ENCODE measurements at regions not wholly inside any gene's neighbourhood (a gene's known extent, or its start where the extent isn't known, plus 50 kb on each side); places are given as distances from the start of the nearest gene placed in this dataset.

- H2BK5ac ChIP-seq (ENCODE audit: low read depth, low read length, poor library complexity, severe bottlenecking): no peak overlapping the region
- in situ Hi-C loops (cut with MboI; ENCODE audit: low sequenced_read_pairs): no loop called here
- H3K4me3 ChIP-seq (ENCODE audit: insufficient read depth, low read depth, low read length): no peak overlapping the region
- H3K79me1 ChIP-seq (ENCODE audit: low read depth in 1 of 2, low read length in 2 of 2): no peaks in the 10 kb centered on the region
- DNase-seq: no peak
- H3K9me1 ChIP-seq (ENCODE audit: insufficient read depth, low read length): no peaks in the 10 kb centered on the region
- no peak overlapping the region for H3K4me2 ChIP-seq (ENCODE audit: low read depth, low read length)
- no peak overlapping the region for H3K18ac ChIP-seq (ENCODE audit: low read depth, low read length)
- H3K9me3 ChIP-seq (ENCODE audit: control insufficient read depth, insufficient read depth, low read length): no peaks in the 10 kb centered on the region
- BruUV-seq (replicated peaks): no TSS peak
- POLR2A ChIA-PET (ENCODE audit: unreplicated experiment): no interaction called here
- TF ChIP-seq CEBPB (IDR thresholded peaks at IDR 0.05; ENCODE audit: low read depth, low read length) (no peak), RCOR1 (IDR thresholded peaks at IDR 0.05; ENCODE audit: insufficient replicate concordance, low read length) (no peak), RAD21 (IDR thresholded peaks at IDR 0.05; ENCODE audit: low read length) (no peak), CHD1 (IDR thresholded peaks at IDR 0.05; ENCODE audit: low read depth, low read length) (no peak), FOS (IDR thresholded peaks at IDR 0.05; ENCODE audit: low read depth, low read length) (no peak), POLR2A (IDR thresholded peaks at IDR 0.05; ENCODE audit: low read depth, low read length) (no peak), RFX5 (IDR thresholded peaks at IDR 0.05; ENCODE audit: low read depth, low read length) (no peak), MXI1 (IDR thresholded peaks at IDR 0.05; ENCODE audit: borderline replicate concordance, low read depth, low read length) (no peak), NFE2L2 (IDR thresholded peaks at IDR 0.05; ENCODE audit: low read depth, low read length) (no peak), MAZ (IDR thresholded peaks at IDR 0.05; ENCODE audit: borderline replicate concordance, low read depth, low read length) (no peak), MAFK (IDR thresholded peaks at IDR 0.05; ENCODE audit: low read depth, low read length) (no peak), BHLHE40 (IDR thresholded peaks at IDR 0.05; ENCODE audit: low read depth, low read length) (no peak), SMC3 (IDR thresholded peaks at IDR 0.05; ENCODE audit: low read depth, low read length) (no peak)
- TF ChIP-seq, protein P1, sequence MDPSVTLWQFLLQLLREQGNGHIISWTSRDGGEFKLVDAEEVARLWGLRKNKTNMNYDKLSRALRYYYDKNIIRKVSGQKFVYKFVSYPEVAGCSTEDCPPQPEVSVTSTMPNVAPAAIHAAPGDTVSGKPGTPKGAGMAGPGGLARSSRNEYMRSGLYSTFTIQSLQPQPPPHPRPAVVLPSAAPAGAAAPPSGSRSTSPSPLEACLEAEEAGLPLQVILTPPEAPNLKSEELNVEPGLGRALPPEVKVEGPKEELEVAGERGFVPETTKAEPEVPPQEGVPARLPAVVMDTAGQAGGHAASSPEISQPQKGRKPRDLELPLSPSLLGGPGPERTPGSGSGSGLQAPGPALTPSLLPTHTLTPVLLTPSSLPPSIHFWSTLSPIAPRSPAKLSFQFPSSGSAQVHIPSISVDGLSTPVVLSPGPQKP (IDR thresholded peaks at IDR 0.05; ENCODE audit: borderline replicate concordance, low read depth, low read length): no peak
- H4K91ac ChIP-seq (ENCODE audit: insufficient read depth, low read depth, low read length): no peak overlapping the region
- no peaks in the 10 kb centered on the region for H3K36me3 ChIP-seq (ENCODE audit: control insufficient read depth, insufficient read depth, low read length)
- no peak overlapping the region for H2BK15ac ChIP-seq (ENCODE audit: low read depth, low read length)
- no peak overlapping the region for H4K8ac ChIP-seq (ENCODE audit: low read depth in 2 of 2, low read length in 2 of 2)
- no peak overlapping the region for H4K5ac ChIP-seq (ENCODE audit: low read depth, low read length)
- H3K9ac ChIP-seq (ENCODE audit: low read depth, low read length): no peak overlapping the region
- H3K56ac ChIP-seq (ENCODE audit: extremely low read depth, insufficient read depth, low read length): no peak overlapping the region
- no peak overlapping the region for H3K23ac ChIP-seq (ENCODE audit: low read depth, low read length)
- H2AFZ ChIP-seq (replicated peaks; ENCODE audit: low read length, poor library complexity): no peak overlapping the region
- H2AK5ac ChIP-seq (ENCODE audit: low read depth, low read length): no peak overlapping the region
- H3K4me1 ChIP-seq (ENCODE audit: control insufficient read depth, insufficient read depth, low read length): no peaks in the 10 kb centered on the region
- H2BK20ac ChIP-seq (ENCODE audit: low read depth, low read length): no peak overlapping the region
- dilution Hi-C loops (cut with HindIII; ENCODE audit: low sequenced_read_pairs, unreplicated experiment): no loop called here
- H3K4ac ChIP-seq (ENCODE audit: low read depth, low read length): no peak overlapping the region
- no peaks in the 10 kb centered on the region for H3K27me3 ChIP-seq (ENCODE audit: control insufficient read depth, insufficient read depth, low read length)
- intact Hi-C loops (cut with micrococcal nuclease): no loop called here
- H3K27ac ChIP-seq (ENCODE audit: insufficient read depth, low read length): no peak overlapping the region
- no peak overlapping the region for H2AK9ac ChIP-seq (replicated peaks; ENCODE audit: low read depth, low read length, poor library complexity)
- H4K20me1 ChIP-seq (ENCODE audit: insufficient read depth, low read length): no peaks in the 10 kb centered on the region
- H3K14ac ChIP-seq (replicated peaks; ENCODE audit: low read depth, low read length): no peak overlapping the region
- CTCF ChIA-PET: interaction anchor here (0.5 to 1.6 kb wide), 3 partner anchors 11 to 68 kb away, joined by 3 to 5 read pairs (median 3); no protein-coding TSS in a partner anchor
- H2BK120ac ChIP-seq (ENCODE audit: low read depth, low read length): no peak overlapping the region
- no peak for ATAC-seq (ENCODE audit: low read depth)
Observed at GRCh38 chr1:157407367-157407766, 144.9 kb downstream of the FCRL5 start.
